G401.6 (cell line): ENCODE measurements at regions not wholly inside any gene's neighbourhood (a gene's known extent, or its start where the extent isn't known, plus 50 kb on each side); places are given as distances from the start of the nearest gene placed in this dataset.
"Not testable (repeated sequence)": the region's sequence is repeated elsewhere in the genome, so short reads cannot be mapped to it uniquely, and the experiment has no call there.

Source experiments
- FAIRE-seq: peaks from 2 replicates; lab custom pipeline; 2012; peaks lifted over from hg19 to GRCh38; lab: Jason Lieb, UNC

- FAIRE-seq = no peak
These were observed 141.0 kb upstream of the KCNJ18 start for GRCh38 chr17:21551081-21551881.

- not testable (repeated sequence) for FAIRE-seq
These were observed 133.4 kb upstream of the KCNJ18 start for GRCh38 chr17:21558921-21559320.

- no peak for FAIRE-seq
These were observed 128.1 kb upstream of the KCNJ18 start for GRCh38 chr17:21564262-21564661.

GRCh38 chr17:21564757-21565156 is 127.6 kb upstream of the KCNJ18 start:
- not testable (repeated sequence) for FAIRE-seq

GRCh38 chr17:21570427-21570826 is 121.9 kb upstream of the KCNJ18 start:
- not testable (repeated sequence) for FAIRE-seq

GRCh38 chr17:21572148-21572547 is 120.2 kb upstream of the KCNJ18 start:
- not testable (repeated sequence) for FAIRE-seq

- FAIRE-seq = not testable (repeated sequence)
These were observed 118.9 kb upstream of the KCNJ18 start for GRCh38 chr17:21573271-21573960.

GRCh38 chr17:21573961-21574610 is 118.2 kb upstream of the KCNJ18 start:
- FAIRE-seq = no peak

- not testable (repeated sequence) for FAIRE-seq
These were observed 117.6 kb upstream of the KCNJ18 start for GRCh38 chr17:21574611-21575255.

- not testable (repeated sequence) for FAIRE-seq
These were observed 113.5 kb upstream of the KCNJ18 start for GRCh38 chr17:21578783-21579182.

- FAIRE-seq = no peak
These were observed 99.5 kb upstream of the KCNJ18 start for GRCh38 chr17:21592774-21593173.

- not testable (repeated sequence) for FAIRE-seq
These were observed 98.7 kb upstream of the KCNJ18 start for GRCh38 chr17:21593452-21594105.

- no peak for FAIRE-seq
These were observed 97.2 kb upstream of the KCNJ18 start for GRCh38 chr17:21595086-21595485.

GRCh38 chr17:21602176-21602575 is 90.1 kb upstream of the KCNJ18 start:
- no peak for FAIRE-seq

- FAIRE-seq = not testable (repeated sequence)
These were observed 89.0 kb upstream of the KCNJ18 start for GRCh38 chr17:21603292-21603691.

- not testable (repeated sequence) for FAIRE-seq
These were observed 80.9 kb upstream of the KCNJ18 start for GRCh38 chr17:21611443-21611842.

GRCh38 chr17:21612123-21613070 is 79.9 kb upstream of the KCNJ18 start:
- not testable (repeated sequence) for FAIRE-seq

GRCh38 chr17:21613071-21613429 is 79.3 kb upstream of the KCNJ18 start:
- FAIRE-seq = no peak

- FAIRE-seq = not testable (repeated sequence)
These were observed 65.3 kb upstream of the KCNJ18 start for GRCh38 chr17:21626987-21627386.
